OCI-LY7 (cell line): ENCODE measurements at regions not wholly inside any gene's neighbourhood (a gene's known extent, or its start where the extent isn't known, plus 50 kb on each side); places are given as distances from the start of the nearest gene placed in this dataset.

Source experiments
- BruUV-seq: library from RNA; stranded (reverse); fragments of 400-500 nt; replicated peaks from 2 replicates; lab custom pipeline; 2021; lab: Mats Ljungman, UMichigan
- CTCF ChIA-PET: fragments of 300-600 bp; sonication (Branson Sonifier 250); formaldehyde crosslinking; loops from one replicate; lab custom pipeline; 2022; ENCODE audit warnings: antibody characterized with exemption; ENCODE audit not compliant: unreplicated experiment; lab: Charles Lee
- POLR2A ChIA-PET: fragments of 300-600 bp; sonication (Branson Sonifier 250); formaldehyde crosslinking; loops from one replicate; lab custom pipeline; 2022; ENCODE audit warnings: antibody characterized with exemption; lab: Charles Lee
- DNase-seq: peaks from one replicate; pipeline ENCODE4 v3.0.0-alpha.2; 2015; ENCODE audit warnings: low spot score
- H2AFZ ChIP-seq: fragments of 200-600 bp; sonication (generic), shearing (Covaris generic); 2 replicates; pipeline ENCODE4 v1.6.1; 2014; ENCODE audit warnings: mild to moderate bottlenecking, antibody characterized with exemption, low read length, moderate library complexity
- H3K27ac ChIP-seq: fragments of 200-600 bp; sonication (generic); 2 replicates; pipeline ENCODE4 v1.5.1; 2014; ENCODE audit warnings: mixed run types, low read depth, mild to moderate bottlenecking, moderate library complexity, low read length, inconsistent platforms; ENCODE audit not compliant: poor library complexity, severe bottlenecking
- H3K36me3 ChIP-seq: fragments of 200-600 bp; sonication (generic); 2 replicates; pipeline ENCODE4 v1.6.1; 2014; ENCODE audit warnings: mild to moderate bottlenecking, antibody characterized with exemption, low read length, moderate library complexity, mixed read lengths; ENCODE audit not compliant: insufficient read depth
- H3K4me1 ChIP-seq: fragments of 200-600 bp; sonication (generic); 2 replicates; pipeline ENCODE4 v1.5.1; 2014; ENCODE audit warnings: mild to moderate bottlenecking, low read length; ENCODE audit not compliant: insufficient read depth, poor library complexity, severe bottlenecking
- H3K4me2 ChIP-seq: fragments of 200-600 bp; sonication (generic); 2 replicates; pipeline ENCODE4 v1.6.1; 2014; ENCODE audit warnings: mild to moderate bottlenecking, low read length
- H3K4me3 ChIP-seq: fragments of 200-600 bp; sonication (generic); 2 replicates; pipeline ENCODE4 v1.5.1; 2014; ENCODE audit warnings: mild to moderate bottlenecking, low read depth, low read length; ENCODE audit not compliant: poor library complexity, severe bottlenecking
- H3K79me2 ChIP-seq: fragments of 200-600 bp; sonication (generic); 2 replicates; pipeline ENCODE4 v1.6.1; 2016; ENCODE audit warnings: low read depth, mild to moderate bottlenecking, low read length, moderate library complexity, mixed read lengths; ENCODE audit not compliant: insufficient read depth
- H3K9me2 ChIP-seq: fragments of 200-600 bp; sonication (generic); 2 replicates; pipeline ENCODE4 v1.6.1; 2016; ENCODE audit warnings: mild to moderate bottlenecking, low read length, mixed read lengths; ENCODE audit not compliant: insufficient read depth
- H3K9me3 ChIP-seq: fragments of 200-600 bp; sonication (generic); 2 replicates; pipeline ENCODE4 v1.6.1; 2014; ENCODE audit warnings: mild to moderate bottlenecking, mixed run types, low read length, mixed read lengths
- H4K20me1 ChIP-seq: fragments of 200-600 bp; sonication (generic); 2 replicates; pipeline ENCODE4 v1.6.1; 2014; ENCODE audit warnings: mild to moderate bottlenecking, antibody characterized with exemption, low read length, moderate library complexity, mixed read lengths; ENCODE audit not compliant: insufficient read depth
- CTCF ChIP-seq: fragments of 200-600 bp; sonication (generic); conservative IDR thresholded peaks from 2 replicates; pipeline ENCODE4 v1.5.1; 2014; ENCODE audit warnings: mild to moderate bottlenecking, antibody characterized with exemption, low read length, moderate library complexity, mixed read lengths
- EZH2phosphoT487 ChIP-seq: fragments of 200-600 bp; sonication (generic); IDR thresholded peaks from 2 replicates; pipeline ENCODE4 v1.6.1; 2018; ENCODE audit warnings: low read depth, borderline replicate concordance, mild to moderate bottlenecking, mixed run types, antibody characterized with exemption, low read length, moderate library complexity, mixed read lengths
- intact Hi-C: fragments of 100-400 bp; cut with micrococcal nuclease; formaldehyde crosslinking; loops from one replicate; pipeline ENCODE4 v1.10.0; 2022; ENCODE audit not compliant: unreplicated experiment

GRCh38 chr2:198471291-198471690, 666.9 kb downstream of the PLCL1 start:
- Histone ChIP-seq H4K20me1 (no peaks in the 10 kb centered on the region), H3K27ac (no peak overlapping the region), H2AFZ (peak overlapping the region; percentile 64; the same call in 1 of the 2 replicates), H3K9me3 (peaks cover 16% of the 10 kb centered on the region; the same call in 1 of the 2 replicates), H3K79me2 (no peaks in the 10 kb centered on the region), H3K36me3 (no peaks in the 10 kb centered on the region; the same call in 1 of the 2 replicates), H3K4me1 (no peaks in the 10 kb centered on the region), H3K9me2 (no peaks in the 10 kb centered on the region), H3K4me3 (no peak overlapping the region), H3K4me2 (no peak overlapping the region)
- no TSS peak for BruUV-seq
- ChIA-PET CTCF (no interaction called here), POLR2A (no interaction called here)
- no peak for TF ChIP-seq EZH2phosphoT487
- peak; percentile 75 for TF ChIP-seq CTCF
- intact Hi-C loops = no loop called here
- peak; percentile 24 for DNase-seq

GRCh38 chr2:198468136-198468535, 663.7 kb downstream of the PLCL1 start:
- Histone ChIP-seq H3K9me3 (peaks cover 14% of the 10 kb centered on the region; the same call in 1 of the 2 replicates), H3K79me2 (no peaks in the 10 kb centered on the region), H3K4me3 (no peak overlapping the region), H3K4me1 (no peaks in the 10 kb centered on the region), H2AFZ (no peak overlapping the region), H3K9me2 (no peaks in the 10 kb centered on the region), H3K27ac (no peak overlapping the region), H3K36me3 (no peaks in the 10 kb centered on the region), H3K4me2 (no peak overlapping the region), H4K20me1 (no peaks in the 10 kb centered on the region)
- TF ChIP-seq CTCF (no peak), EZH2phosphoT487 (no peak)
- intact Hi-C loops = no loop called here
- CTCF ChIA-PET = no interaction called here
- BruUV-seq = no TSS peak
- DNase-seq = no peak
- POLR2A ChIA-PET = interaction anchor here (0.8 kb wide), 1 partner anchor 89 kb away, joined by 3 read pairs; no protein-coding TSS in a partner anchor

- CTCF ChIA-PET = no interaction called here
- intact Hi-C loops = no loop called here
Observed at GRCh38 chr2:198465970-198466369, 661.6 kb downstream of the PLCL1 start.

More at GRCh38 chr2:198465970-198466369, 661.6 kb downstream of the PLCL1 start:
- Histone ChIP-seq H3K27ac (no peak overlapping the region), H3K79me2 (no peaks in the 10 kb centered on the region), H3K4me3 (no peak overlapping the region), H3K4me1 (no peaks in the 10 kb centered on the region), H4K20me1 (no peaks in the 10 kb centered on the region), H3K9me2 (no peaks in the 10 kb centered on the region), H3K4me2 (no peak overlapping the region), H2AFZ (peak overlapping the region; percentile 5; the same call in 1 of the 2 replicates), H3K9me3 (peaks cover 17% of the 10 kb centered on the region; the same call in 1 of the 2 replicates), H3K36me3 (no peaks in the 10 kb centered on the region)
- POLR2A ChIA-PET = interaction anchor here (0.6 to 1.6 kb wide), 3 partner anchors 9 to 1538 kb away, joined by 3 to 5 read pairs (median 3); no protein-coding TSS in a partner anchor
- no peak for DNase-seq
- BruUV-seq = no TSS peak
- no peak for TF ChIP-seq EZH2phosphoT487
- no peak for TF ChIP-seq CTCF
